Sigmoid colon (tissue), 6 donors: ENCODE measurements at regions not wholly inside any gene's neighbourhood (a gene's known extent, or its start where the extent isn't known, plus 50 kb on each side); places are given as distances from the start of the nearest gene placed in this dataset.

Experiments used
- DNase-seq: peaks from one replicate; pipeline ENCODE4 v3.0.0-alpha.2; 2019
- H3K27ac ChIP-seq, 4 donors: fragments of 200-600 bp; sonication (generic); one replicate each; pipeline ENCODE4 v1.5.1; 2016 to 2019; ENCODE audit warnings: mild to moderate bottlenecking in 1 of 4
- H3K27me3 ChIP-seq, 3 donors: fragments of 200-600 bp; sonication (generic); one replicate each; pipeline ENCODE4 v1.5.1; 2019; ENCODE audit warnings: mild to moderate bottlenecking in 1 of 3
- H3K36me3 ChIP-seq, 4 donors: fragments of 200-600 bp; sonication (generic); one replicate each; pipeline ENCODE4 v1.5.1; 2016 to 2019
- H3K4me1 ChIP-seq, 4 donors: fragments of 200-600 bp; sonication (generic); one replicate each; pipeline ENCODE4 v1.5.1; 2017 to 2019
- H3K4me3 ChIP-seq, 4 donors: fragments of 200-600 bp; sonication (generic); one replicate each; pipeline ENCODE4 v1.5.1; 2017 to 2019; ENCODE audit warnings: mild to moderate bottlenecking in 2 of 4, moderate library complexity in 1 of 4
- H3K9me3 ChIP-seq, 4 donors: fragments of 200-600 bp in 3 of 4; sonication (generic) in 3 of 4; one replicate each; pipeline versions ENCODE4 v1.5.1 to v1.6.1; 2013 to 2019
- CTCF ChIP-seq, 4 experiments: fragments of 450-650 bp in 3 of 4; fragments of 200-600 bp in 1 of 4; IDR thresholded peaks; one replicate each; pipeline ENCODE4 v1.5.1; 2016 to 2019; ENCODE audit warnings: antibody characterized with exemption in 4 of 4, mild to moderate bottlenecking in 3 of 4, moderate library complexity in 2 of 4
- EP300 ChIP-seq, 4 donors: sonication (generic); formaldehyde crosslinking; IDR thresholded peaks; one replicate each; pipeline ENCODE4 v1.6.1; 2017; ENCODE audit warnings: antibody characterized with exemption in 4 of 4
- POLR2A ChIP-seq, 2 donors: fragments of 450-650 bp; IDR thresholded peaks; one replicate each; pipeline ENCODE4 v1.6.1; 2016; ENCODE audit warnings: antibody characterized with exemption in 2 of 2, mild to moderate bottlenecking in 2 of 2, moderate library complexity in 2 of 2
- POLR2AphosphoS5 ChIP-seq, 4 donors: sonication (generic); formaldehyde crosslinking; IDR thresholded peaks; one replicate each; pipeline ENCODE4 v1.6.1; 2017; ENCODE audit warnings: antibody characterized with exemption in 4 of 4
- WGBS, 2 donors: extraction: QIAGEN DNeasy Blood & Tissue Kit; methylation state at CpG; one replicate each; pipeline ENCODE4 v1.1.7; 2013; 5-methylcytosine and 5-hydroxymethylcytosine counted together
- intact Hi-C: fragments of 100-400 bp; cut with DNase I; formaldehyde crosslinking; loops from one replicate; pipeline ENCODE4 v1.15.1; 2023
- donor health status: healthy with polysubstance abuse.
- donor health status: healthy.

GRCh38 chr11:70569618-70569890 is 171.2 kb downstream of the CTTN start:
- peaks cover 0 to 19% (median 14%) of the 10 kb centered on the region in 4 donors for H3K4me1 ChIP-seq
- H3K27ac ChIP-seq, result no peak overlapping the region
- H3K9me3 ChIP-seq, result no peaks in the 10 kb centered on the region
- intact Hi-C loops, result no loop called here
- H3K4me3 ChIP-seq, result no peak overlapping the region
- no peak for DNase-seq
- WGBS, 2 donors, result 92 to 96% methylated on average over 8 of the region's 8 CpGs
- TF ChIP-seq POLR2A (IDR thresholded peaks at IDR 0.05) (no peak), CTCF (IDR thresholded peaks at IDR 0.05) (no peak), POLR2AphosphoS5 (IDR thresholded peaks at IDR 0.05) (no peak), EP300 (IDR thresholded peaks at IDR 0.05) (no peak)
- H3K27me3 ChIP-seq, result no peaks in the 10 kb centered on the region
- H3K36me3 ChIP-seq, result no peaks in the 10 kb centered on the region

- no peak for TF ChIP-seq EP300 (IDR thresholded peaks at IDR 0.05)
- no peak for TF ChIP-seq CTCF (IDR thresholded peaks at IDR 0.05)
- no peak for TF ChIP-seq POLR2AphosphoS5 (IDR thresholded peaks at IDR 0.05)
- TF ChIP-seq POLR2A (IDR thresholded peaks at IDR 0.05), result no peak
- H3K4me3 ChIP-seq, result no peak overlapping the region
- intact Hi-C loops, result no loop called here
- H3K9me3 ChIP-seq, result no peaks in the 10 kb centered on the region
- H3K27me3 ChIP-seq, result no peaks in the 10 kb centered on the region
- no peak overlapping the region for H3K27ac ChIP-seq
- no peaks in the 10 kb centered on the region for H3K36me3 ChIP-seq
- H3K4me1 ChIP-seq, result peaks cover 0 to 19% (median 14%) of the 10 kb centered on the region in 4 donors
- DNase-seq, result no peak
- WGBS, 2 donors, result 93% methylated on average over 19 of the region's 19 CpGs
Observed at GRCh38 chr11:70569996-70570692, 171.8 kb downstream of the CTTN start.

- Histone ChIP-seq H3K27me3 (no peaks in the 10 kb centered on the region), H3K27ac (no peak overlapping the region), H3K36me3 (no peaks in the 10 kb centered on the region), H3K4me3 (no peak overlapping the region), H3K9me3 (no peaks in the 10 kb centered on the region), H3K4me1 (peaks cover 0 to 19% (median 14%) of the 10 kb centered on the region in 4 donors)
- no peak for DNase-seq
- TF ChIP-seq CTCF (IDR thresholded peaks at IDR 0.05) (no peak), EP300 (IDR thresholded peaks at IDR 0.05) (no peak), POLR2AphosphoS5 (IDR thresholded peaks at IDR 0.05) (no peak), POLR2A (IDR thresholded peaks at IDR 0.05) (no peak)
- WGBS, 2 donors, result 75 to 82% methylated on average over 11 of the region's 11 CpGs
- intact Hi-C loops, result no loop called here
Observed at GRCh38 chr11:70570693-70571395, 172.5 kb downstream of the CTTN start.

- Histone ChIP-seq H3K9me3 (no peaks in the 10 kb centered on the region), H3K27me3 (no peaks in the 10 kb centered on the region), H3K27ac (no peak overlapping the region), H3K4me1 (peaks cover 0 to 15% (median 9%) of the 10 kb centered on the region in 4 donors), H3K4me3 (no peak overlapping the region), H3K36me3 (no peaks in the 10 kb centered on the region)
- intact Hi-C loops, result no loop called here
- no peak for DNase-seq
- WGBS, 2 donors, result 96 to 97% methylated on average over 18 of the region's 18 CpGs
- TF ChIP-seq CTCF (IDR thresholded peaks at IDR 0.05), result no peak
Observed at GRCh38 chr11:70572974-70573260, 174.6 kb downstream of the CTTN start.

GRCh38 chr11:70573701-70574151 is 175.4 kb downstream of the CTTN start:
- Histone ChIP-seq H3K9me3 (no peaks in the 10 kb centered on the region), H3K4me1 (peaks cover 0 to 7% (median 5%) of the 10 kb centered on the region in 4 donors), H3K36me3 (no peaks in the 10 kb centered on the region), H3K4me3 (no peak overlapping the region), H3K27me3 (no peaks in the 10 kb centered on the region), H3K27ac (no peak overlapping the region)
- TF ChIP-seq EP300 (IDR thresholded peaks at IDR 0.05) (no peak), CTCF (IDR thresholded peaks at IDR 0.05) (no peak), POLR2A (IDR thresholded peaks at IDR 0.05) (no peak), POLR2AphosphoS5 (IDR thresholded peaks at IDR 0.05) (no peak)
- WGBS, 2 donors, result 89 to 95% methylated on average over 13 of the region's 13 CpGs
- intact Hi-C loops, result no loop called here
- no peak for DNase-seq
